22Rv1 (cell line): ENCODE measurements at regions not wholly inside any gene's neighbourhood (a gene's known extent, or its start where the extent isn't known, plus 50 kb on each side); places are given as distances from the start of the nearest gene placed in this dataset.

ENCODE experiments used
- ZFX ChIP-seq: fragments of 450-650 bp; IDR thresholded peaks from 2 replicates; pipeline ENCODE4 v1.6.1; 2017; ENCODE audit warnings: antibody characterized with exemption, borderline replicate concordance
- TF ChIP-seq, protein P1 (sequence below): fragments of 450-650 bp; IDR thresholded peaks from 2 replicates; pipeline ENCODE4 v1.5.1; 2017; ENCODE audit warnings: mild to moderate bottlenecking

DNA sequence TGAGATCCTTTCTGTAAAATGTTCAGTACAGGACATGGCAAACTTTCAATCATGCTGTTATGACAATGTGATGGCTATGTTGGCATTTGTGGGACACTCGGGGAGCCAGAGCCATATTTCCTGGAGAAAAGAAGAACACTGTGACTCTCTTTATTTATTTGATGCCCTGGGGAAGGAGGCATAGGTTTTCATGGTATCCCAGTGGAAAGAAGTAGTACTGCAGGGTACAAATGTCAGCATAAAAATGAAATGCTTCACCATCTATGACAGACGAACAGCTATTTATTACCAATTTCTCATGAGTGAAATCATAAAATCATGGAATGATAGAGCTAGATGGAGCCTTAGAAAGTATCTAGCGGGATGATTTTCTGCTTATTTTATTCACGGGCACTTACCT is 217.1 kb downstream of the COL4A1 start:
- TF ChIP-seq, protein P1, sequence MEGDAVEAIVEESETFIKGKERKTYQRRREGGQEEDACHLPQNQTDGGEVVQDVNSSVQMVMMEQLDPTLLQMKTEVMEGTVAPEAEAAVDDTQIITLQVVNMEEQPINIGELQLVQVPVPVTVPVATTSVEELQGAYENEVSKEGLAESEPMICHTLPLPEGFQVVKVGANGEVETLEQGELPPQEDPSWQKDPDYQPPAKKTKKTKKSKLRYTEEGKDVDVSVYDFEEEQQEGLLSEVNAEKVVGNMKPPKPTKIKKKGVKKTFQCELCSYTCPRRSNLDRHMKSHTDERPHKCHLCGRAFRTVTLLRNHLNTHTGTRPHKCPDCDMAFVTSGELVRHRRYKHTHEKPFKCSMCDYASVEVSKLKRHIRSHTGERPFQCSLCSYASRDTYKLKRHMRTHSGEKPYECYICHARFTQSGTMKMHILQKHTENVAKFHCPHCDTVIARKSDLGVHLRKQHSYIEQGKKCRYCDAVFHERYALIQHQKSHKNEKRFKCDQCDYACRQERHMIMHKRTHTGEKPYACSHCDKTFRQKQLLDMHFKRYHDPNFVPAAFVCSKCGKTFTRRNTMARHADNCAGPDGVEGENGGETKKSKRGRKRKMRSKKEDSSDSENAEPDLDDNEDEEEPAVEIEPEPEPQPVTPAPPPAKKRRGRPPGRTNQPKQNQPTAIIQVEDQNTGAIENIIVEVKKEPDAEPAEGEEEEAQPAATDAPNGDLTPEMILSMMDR = peak; percentile 34
- TF ChIP-seq ZFX = no peak
